NT2/D1 (cell line): ENCODE measurements at regions not wholly inside any gene's neighbourhood (a gene's known extent, or its start where the extent isn't known, plus 50 kb on each side); places are given as distances from the start of the nearest gene placed in this dataset.

Experiments
- SUZ12 ChIP-seq: IDR thresholded peaks from 2 replicates; pipeline ENCODE4 v1.6.1; 2011; ENCODE audit not compliant: insufficient read length, insufficient read depth; ENCODE audit errors: extremely low read depth
- YY1 ChIP-seq: IDR thresholded peaks from 2 replicates; pipeline ENCODE4 v1.6.1; 2011; ENCODE audit not compliant: insufficient read length, insufficient read depth
- ZNF274 ChIP-seq: IDR thresholded peaks from 2 replicates; pipeline ENCODE4 v1.6.1; 2011; ENCODE audit warnings: mild to moderate bottlenecking, low read depth, low read length

DNA sequence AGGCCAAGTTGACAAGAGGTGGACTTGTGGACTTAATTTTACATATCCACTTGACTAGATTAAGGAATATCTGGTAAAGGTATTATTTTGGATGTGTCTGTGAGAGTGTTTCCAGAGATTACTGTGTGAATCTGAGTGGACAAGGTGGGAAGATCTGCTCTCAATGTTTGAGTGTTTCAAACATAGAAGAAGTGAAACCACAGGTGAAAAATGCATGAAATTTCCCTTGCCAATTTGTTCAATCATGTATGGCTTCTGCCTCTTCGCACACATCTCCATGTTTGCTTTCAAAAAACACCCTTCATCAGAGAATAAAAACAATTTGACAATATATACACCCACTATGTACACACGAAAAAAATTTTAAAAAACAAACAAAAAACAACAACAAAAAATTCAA lies 152.7 kb downstream of the SALL1 start:
- TF ChIP-seq SUZ12 (no peak), YY1 (no peak), ZNF274 (no peak)
